ENCODE measurements at regions not wholly inside any gene's neighbourhood (a gene's known extent, or its start where the extent isn't known, plus 50 kb on each side); places are given as distances from the start of the nearest gene placed in this dataset.
"Not testable (repeated sequence)": the region's sequence is repeated elsewhere in the genome, so short reads cannot be mapped to it uniquely, and the experiment has no call there.

DNA sequence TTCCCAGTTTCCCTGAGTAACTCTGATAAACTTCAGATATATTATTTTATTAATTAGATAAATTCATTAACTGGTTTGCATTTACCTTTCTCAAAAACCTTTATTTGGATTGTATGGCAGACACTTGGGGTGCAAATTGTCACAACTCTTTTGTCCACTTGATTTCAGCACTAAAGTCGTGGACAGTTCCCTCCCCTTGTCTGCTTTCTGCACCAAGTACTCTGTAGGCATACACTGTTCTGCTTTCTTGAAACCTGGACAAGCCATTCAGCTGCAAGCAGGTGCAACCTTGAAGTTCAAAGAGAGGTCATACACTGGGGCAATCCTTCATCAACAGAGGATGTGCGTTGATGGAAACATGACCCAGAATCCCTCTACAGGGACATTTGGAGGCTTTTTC is 162.9 kb downstream of the ARL5B start:
- Histone ChIP-seq H3K4me3 (no peak overlapping the region), H3K27me3 (replicated peaks; ENCODE audit: insufficient read depth) (no peaks in the 10 kb centered on the region), H3K27ac (no peak overlapping the region), H3K36me3 (no peaks in the 10 kb centered on the region), H3K9me3 (no peaks in the 10 kb centered on the region), H3K4me1 (ENCODE audit: control insufficient read depth in 1 of 2, low read depth in 2 of 2) (no peaks in the 10 kb centered on the region)
- TF ChIP-seq, protein P1, sequence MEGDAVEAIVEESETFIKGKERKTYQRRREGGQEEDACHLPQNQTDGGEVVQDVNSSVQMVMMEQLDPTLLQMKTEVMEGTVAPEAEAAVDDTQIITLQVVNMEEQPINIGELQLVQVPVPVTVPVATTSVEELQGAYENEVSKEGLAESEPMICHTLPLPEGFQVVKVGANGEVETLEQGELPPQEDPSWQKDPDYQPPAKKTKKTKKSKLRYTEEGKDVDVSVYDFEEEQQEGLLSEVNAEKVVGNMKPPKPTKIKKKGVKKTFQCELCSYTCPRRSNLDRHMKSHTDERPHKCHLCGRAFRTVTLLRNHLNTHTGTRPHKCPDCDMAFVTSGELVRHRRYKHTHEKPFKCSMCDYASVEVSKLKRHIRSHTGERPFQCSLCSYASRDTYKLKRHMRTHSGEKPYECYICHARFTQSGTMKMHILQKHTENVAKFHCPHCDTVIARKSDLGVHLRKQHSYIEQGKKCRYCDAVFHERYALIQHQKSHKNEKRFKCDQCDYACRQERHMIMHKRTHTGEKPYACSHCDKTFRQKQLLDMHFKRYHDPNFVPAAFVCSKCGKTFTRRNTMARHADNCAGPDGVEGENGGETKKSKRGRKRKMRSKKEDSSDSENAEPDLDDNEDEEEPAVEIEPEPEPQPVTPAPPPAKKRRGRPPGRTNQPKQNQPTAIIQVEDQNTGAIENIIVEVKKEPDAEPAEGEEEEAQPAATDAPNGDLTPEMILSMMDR (IDR thresholded peaks at IDR 0.05): no peak
- ATAC-seq (ENCODE audit: insufficient number of reproducible peaks, low FRiP score, low read depth): no peak
- DNase-seq (ENCODE audit: low spot score): no peak

DNA sequence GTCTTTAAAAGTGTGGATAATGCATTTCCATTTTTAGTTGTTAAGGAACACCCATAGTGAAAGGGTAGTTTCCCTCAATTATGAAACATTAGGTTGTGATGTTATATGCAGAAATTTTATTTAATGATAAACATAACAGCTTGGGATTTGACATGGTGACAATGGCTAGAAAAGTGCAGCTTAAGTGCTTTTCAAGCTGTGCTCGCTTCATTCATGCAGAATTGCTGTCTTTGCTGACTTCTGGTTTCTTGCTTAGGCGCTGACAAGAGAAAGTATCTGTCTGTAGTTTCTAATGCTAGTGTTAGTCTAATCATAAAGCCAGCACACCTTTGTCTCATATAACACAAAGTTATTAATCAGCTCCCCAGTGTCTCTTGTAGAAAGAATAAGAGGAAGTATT is 170.0 kb downstream of the ARL5B start:
- Histone ChIP-seq H3K27ac (no peak overlapping the region), H3K4me1 (ENCODE audit: control insufficient read depth in 1 of 2, low read depth in 2 of 2) (no peaks in the 10 kb centered on the region), H3K36me3 (no peaks in the 10 kb centered on the region), H3K4me3 (no peak overlapping the region), H3K27me3 (replicated peaks; ENCODE audit: insufficient read depth) (no peaks in the 10 kb centered on the region), H3K9me3 (no peaks in the 10 kb centered on the region)
- ATAC-seq (ENCODE audit: insufficient number of reproducible peaks, low FRiP score, low read depth) (no peak), DNase-seq (ENCODE audit: low spot score) (no peak)
- TF ChIP-seq, protein P1 (IDR thresholded peaks at IDR 0.05): no peak

DNA sequence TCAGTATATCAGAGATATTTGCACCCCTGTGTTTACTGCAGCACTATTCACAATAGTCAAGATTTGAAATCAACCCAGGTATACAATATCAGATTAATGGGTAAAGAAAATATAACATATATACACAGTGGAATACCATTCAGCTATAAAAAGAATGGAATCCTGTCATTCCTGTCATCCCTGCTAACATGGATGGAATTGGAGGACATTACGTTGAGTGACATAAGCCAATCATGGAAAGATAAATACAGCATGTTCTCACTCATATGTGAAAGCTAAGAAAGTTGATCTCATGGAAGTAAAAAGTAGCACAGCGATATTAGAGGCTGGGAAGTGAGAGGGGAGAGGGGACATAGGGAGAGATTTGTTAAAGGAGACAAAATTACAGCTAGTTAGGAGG is 171.0 kb downstream of the ARL5B start:
- no peak for ATAC-seq (ENCODE audit: insufficient number of reproducible peaks, low FRiP score, low read depth)
- Histone ChIP-seq H3K4me3 (no peak overlapping the region), H3K9me3 (no peaks in the 10 kb centered on the region), H3K27ac (no peak overlapping the region), H3K36me3 (no peaks in the 10 kb centered on the region), H3K4me1 (ENCODE audit: control insufficient read depth in 1 of 2, low read depth in 2 of 2) (no peaks in the 10 kb centered on the region), H3K27me3 (replicated peaks; ENCODE audit: insufficient read depth) (no peaks in the 10 kb centered on the region)
- TF ChIP-seq, protein P1 (IDR thresholded peaks at IDR 0.05): no peak
- no peak for DNase-seq (ENCODE audit: low spot score)

DNA sequence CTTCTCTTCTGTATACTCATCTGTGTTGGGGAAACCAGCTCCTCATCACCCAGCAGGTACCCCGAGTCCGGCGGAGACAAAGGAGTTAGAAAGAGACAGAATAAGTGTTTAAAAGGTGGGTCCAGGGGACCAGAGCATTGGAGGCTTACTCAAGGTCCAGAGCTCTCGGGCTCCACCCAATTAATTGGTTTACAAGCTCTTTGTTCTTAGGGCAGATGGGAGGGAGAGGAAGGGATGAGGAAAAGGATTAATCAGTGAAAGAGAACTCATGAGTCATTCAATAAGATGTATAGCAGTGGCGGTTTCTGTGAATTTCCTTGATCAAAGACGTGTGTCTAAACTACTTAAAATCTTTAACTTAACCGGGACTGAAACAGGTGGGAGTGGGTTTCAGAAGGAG is 192.0 kb upstream of the MALRD1 start:
- not testable (repeated sequence) for H3K9me3 ChIP-seq; H3K4me1 ChIP-seq (ENCODE audit: control insufficient read depth in 1 of 2, low read depth in 2 of 2); H3K27me3 ChIP-seq (replicated peaks; ENCODE audit: insufficient read depth); H3K36me3 ChIP-seq; H3K4me3 ChIP-seq; DNase-seq (ENCODE audit: low spot score); H3K27ac ChIP-seq; ATAC-seq (ENCODE audit: insufficient number of reproducible peaks, low FRiP score, low read depth)

DNA sequence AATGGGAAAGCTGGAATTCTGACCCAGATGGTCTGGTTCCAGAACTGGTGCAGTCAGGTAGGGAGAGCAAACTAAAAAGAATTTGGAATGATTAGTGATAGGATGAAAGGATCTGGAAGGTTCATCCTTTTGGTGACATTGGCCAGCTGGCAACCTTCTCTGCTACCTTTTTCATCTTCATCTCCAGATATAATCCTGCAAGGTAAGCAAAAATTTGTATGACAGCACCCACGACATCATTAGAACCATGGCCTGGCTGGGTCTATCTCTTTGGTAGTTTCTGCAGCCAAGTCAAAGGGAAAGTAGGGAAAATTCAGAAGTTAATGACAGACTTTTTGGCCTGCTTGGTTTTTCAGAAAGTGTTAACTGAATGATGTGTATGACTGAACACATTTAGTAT is 188.9 kb upstream of the MALRD1 start:
- ATAC-seq (ENCODE audit: insufficient number of reproducible peaks, low FRiP score, low read depth) (no peak), DNase-seq (ENCODE audit: low spot score) (no peak)
- H3K27ac ChIP-seq: no peak overlapping the region
- TF ChIP-seq, protein P1 (IDR thresholded peaks at IDR 0.05): no peak
- no peaks in the 10 kb centered on the region for H3K4me1 ChIP-seq (ENCODE audit: control insufficient read depth in 1 of 2, low read depth in 2 of 2)
- no peaks in the 10 kb centered on the region for H3K27me3 ChIP-seq (replicated peaks; ENCODE audit: insufficient read depth)
- no peak overlapping the region for H3K4me3 ChIP-seq
- H3K9me3 ChIP-seq: no peaks in the 10 kb centered on the region
- no peaks in the 10 kb centered on the region for H3K36me3 ChIP-seq

DNA sequence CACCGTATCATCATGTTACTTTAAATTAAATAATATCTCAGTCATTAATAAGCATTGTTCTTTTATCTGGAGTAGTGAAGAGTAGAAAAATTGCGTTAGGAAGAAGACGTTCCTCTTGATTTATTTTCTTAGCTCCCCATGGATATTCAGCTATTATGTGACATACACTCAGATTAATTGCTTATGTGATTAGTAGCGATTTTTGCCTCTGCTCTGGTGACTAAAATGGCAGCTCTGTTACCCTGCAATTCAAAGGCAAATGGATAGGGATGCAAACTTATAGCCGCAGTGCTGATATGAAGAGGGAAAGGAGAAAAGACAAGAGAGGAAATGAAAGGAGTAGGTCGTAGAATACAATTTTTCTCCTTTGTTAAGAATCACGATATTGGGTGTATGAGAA is 188.4 kb upstream of the MALRD1 start:
- Histone ChIP-seq H3K27ac (no peak overlapping the region), H3K4me1 (ENCODE audit: control insufficient read depth in 1 of 2, low read depth in 2 of 2) (no peaks in the 10 kb centered on the region), H3K4me3 (no peak overlapping the region), H3K36me3 (no peaks in the 10 kb centered on the region), H3K27me3 (replicated peaks; ENCODE audit: insufficient read depth) (no peaks in the 10 kb centered on the region), H3K9me3 (no peaks in the 10 kb centered on the region)
- DNase-seq (ENCODE audit: low spot score): no peak
- no peak for ATAC-seq (ENCODE audit: insufficient number of reproducible peaks, low FRiP score, low read depth)
- TF ChIP-seq, protein P1 (IDR thresholded peaks at IDR 0.05): no peak

Data from thoracic aorta (tissue), 2 donors.